IPS-15b (cell line): ENCODE measurements at regions not wholly inside any gene's neighbourhood (a gene's known extent, or its start where the extent isn't known, plus 50 kb on each side); places are given as distances from the start of the nearest gene placed in this dataset.
A peak's percentile ranks its signal among the peaks of the same experiment; 100 is the strongest.

Experiments
- H3K27me3 ChIP-seq: one replicate; pipeline ENCODE4 v1.6.1; 2013; ENCODE audit warnings: low read length; ENCODE audit not compliant: control insufficient read depth, insufficient read depth
- H3K36me3 ChIP-seq: one replicate; pipeline ENCODE4 v1.6.1; 2013; ENCODE audit warnings: low read length; ENCODE audit not compliant: control insufficient read depth, insufficient read depth
- H3K4me1 ChIP-seq: one replicate; pipeline ENCODE4 v1.6.1; 2013; ENCODE audit warnings: mild to moderate bottlenecking, low read length; ENCODE audit not compliant: control insufficient read depth, insufficient read depth
- H3K4me3 ChIP-seq: one replicate; pipeline ENCODE4 v1.5.1; 2013; ENCODE audit warnings: low read depth, low read length
- H3K9ac ChIP-seq: one replicate; pipeline ENCODE4 v1.6.1; 2013; ENCODE audit warnings: low read depth, mild to moderate bottlenecking, low read length
- H3K9me3 ChIP-seq: one replicate; pipeline ENCODE4 v1.6.1; 2013; ENCODE audit warnings: mild to moderate bottlenecking, low read length; ENCODE audit not compliant: control insufficient read depth, insufficient read depth

DNA sequence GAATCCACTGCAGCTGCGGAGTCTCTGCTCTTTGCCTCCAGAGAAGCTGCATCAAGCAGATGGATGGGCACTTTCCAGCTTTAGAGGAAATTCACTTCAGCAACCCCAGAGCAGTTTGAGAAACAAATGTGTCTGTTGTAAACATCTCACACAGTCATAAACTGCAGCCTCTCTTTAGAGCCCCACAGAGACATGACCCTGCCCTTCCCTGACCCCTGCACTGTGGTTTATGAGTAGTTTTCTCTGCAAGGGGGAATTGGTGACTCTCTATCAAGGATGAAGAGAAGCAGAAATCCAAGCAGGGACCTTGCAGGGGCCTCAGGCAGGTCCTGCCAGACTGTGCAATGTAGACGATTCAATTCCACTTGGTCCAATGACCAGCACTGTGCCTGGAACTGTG is 160.2 kb downstream of the SH2D4B start:
- Histone ChIP-seq H3K27me3 (no peaks in the 10 kb centered on the region), H3K9ac (no peak overlapping the region), H3K36me3 (no peaks in the 10 kb centered on the region), H3K4me3 (no peak overlapping the region), H3K9me3 (no peaks in the 10 kb centered on the region), H3K4me1 (no peaks in the 10 kb centered on the region)

GRCh38 chr10:80699602-80700039 is 161.9 kb downstream of the SH2D4B start:
- H3K4me3 ChIP-seq = no peak overlapping the region
- no peaks in the 10 kb centered on the region for H3K27me3 ChIP-seq
- no peaks in the 10 kb centered on the region for H3K4me1 ChIP-seq

GRCh38 chr10:80700252-80700651 is 162.6 kb downstream of the SH2D4B start:
- H3K27me3 ChIP-seq = no peaks in the 10 kb centered on the region
- no peaks in the 10 kb centered on the region for H3K4me1 ChIP-seq
- H3K9ac ChIP-seq = no peak overlapping the region
- H3K36me3 ChIP-seq = no peaks in the 10 kb centered on the region
- no peaks in the 10 kb centered on the region for H3K9me3 ChIP-seq
- no peak overlapping the region for H3K4me3 ChIP-seq

More at GRCh38 chr10:80699602-80700039, 161.9 kb downstream of the SH2D4B start:
- Histone ChIP-seq H3K36me3 (no peaks in the 10 kb centered on the region), H3K9me3 (no peaks in the 10 kb centered on the region), H3K9ac (peak overlapping the region; percentile 47)

- Histone ChIP-seq H3K36me3 (no peaks in the 10 kb centered on the region), H3K4me1 (no peaks in the 10 kb centered on the region), H3K27me3 (no peaks in the 10 kb centered on the region), H3K4me3 (no peak overlapping the region), H3K9ac (no peak overlapping the region), H3K9me3 (no peaks in the 10 kb centered on the region)
These were observed 163.2 kb downstream of the SH2D4B start for GRCh38 chr10:80700760-80701444.

- no peak overlapping the region for H3K4me3 ChIP-seq
- H3K27me3 ChIP-seq = no peaks in the 10 kb centered on the region
- no peaks in the 10 kb centered on the region for H3K9me3 ChIP-seq
- H3K36me3 ChIP-seq = no peaks in the 10 kb centered on the region
- H3K4me1 ChIP-seq = no peaks in the 10 kb centered on the region
- H3K9ac ChIP-seq = no peak overlapping the region
These were observed 164.0 kb downstream of the SH2D4B start for GRCh38 chr10:80701706-80702105.

- no peaks in the 10 kb centered on the region for H3K27me3 ChIP-seq
These were observed 164.4 kb downstream of the SH2D4B start for GRCh38 chr10:80702143-80702542.

DNA sequence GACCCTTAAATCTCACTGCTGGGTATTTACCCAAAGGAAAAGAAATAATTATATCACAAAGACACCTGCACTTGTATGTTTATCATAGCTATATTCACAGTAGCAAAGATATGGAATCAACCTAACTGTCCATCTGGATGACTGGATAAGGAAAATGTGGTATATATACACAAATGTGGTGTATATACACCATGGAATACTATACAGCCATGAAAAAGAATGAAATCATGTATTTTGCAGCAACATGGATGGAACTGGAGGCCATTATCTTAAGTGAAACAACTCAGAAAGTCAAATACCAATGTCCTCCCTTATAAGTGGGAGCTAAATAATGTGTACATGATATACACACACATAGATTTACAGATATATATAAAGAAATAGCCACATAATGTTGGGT is 168.2 kb downstream of the SH2D4B start:
- no peaks in the 10 kb centered on the region for H3K9me3 ChIP-seq
- H3K27me3 ChIP-seq = no peaks in the 10 kb centered on the region
- H3K4me3 ChIP-seq = no peak overlapping the region
- H3K4me1 ChIP-seq = peaks cover 2% of the 10 kb centered on the region
- H3K36me3 ChIP-seq = no peaks in the 10 kb centered on the region
- no peak overlapping the region for H3K9ac ChIP-seq

More at GRCh38 chr10:80702143-80702542, 164.4 kb downstream of the SH2D4B start:
- Histone ChIP-seq H3K36me3 (no peaks in the 10 kb centered on the region), H3K9ac (no peak overlapping the region), H3K9me3 (no peaks in the 10 kb centered on the region), H3K4me1 (peaks cover under 1% of the 10 kb centered on the region), H3K4me3 (no peak overlapping the region)

DNA sequence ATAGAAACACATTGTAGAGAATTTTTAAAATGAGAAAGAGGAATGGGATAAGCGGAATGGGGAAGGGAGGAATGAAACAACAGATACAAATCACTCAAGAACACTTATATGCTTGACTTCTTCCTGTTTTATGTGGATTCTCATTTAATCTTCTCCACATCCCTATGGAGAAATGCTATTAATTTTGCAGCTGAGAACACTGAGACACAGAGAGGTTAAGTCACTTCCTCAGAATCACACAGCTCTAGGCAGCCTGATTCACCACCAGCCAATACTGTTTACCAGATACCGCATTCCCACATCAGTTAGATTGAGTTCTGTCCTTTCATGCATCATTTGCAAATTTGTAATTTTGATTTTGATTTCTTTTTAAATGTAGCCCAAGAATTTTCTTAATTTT is 170.5 kb downstream of the SH2D4B start:
- no peaks in the 10 kb centered on the region for H3K27me3 ChIP-seq
- peaks cover 2% of the 10 kb centered on the region for H3K4me1 ChIP-seq
- H3K9me3 ChIP-seq = no peaks in the 10 kb centered on the region
- H3K36me3 ChIP-seq = no peaks in the 10 kb centered on the region
- no peak overlapping the region for H3K9ac ChIP-seq
- no peak overlapping the region for H3K4me3 ChIP-seq

DNA sequence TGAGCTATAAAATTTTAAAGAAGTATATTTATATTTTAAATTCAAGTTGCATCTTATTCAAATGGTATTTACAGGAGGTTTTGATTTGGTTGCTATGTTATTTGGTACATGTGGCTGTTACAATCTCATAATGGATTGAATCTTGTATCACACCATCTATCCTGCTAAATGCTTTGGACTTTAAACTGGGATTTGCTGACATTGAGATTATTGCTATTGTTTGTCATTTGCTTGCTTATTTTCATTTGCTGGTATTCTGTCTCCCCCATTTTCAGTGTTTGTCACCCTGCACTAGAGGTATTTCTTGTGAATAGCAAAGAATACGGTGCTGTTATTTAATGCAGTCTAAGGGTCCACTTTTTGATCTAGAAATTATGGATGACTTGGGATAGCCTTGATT is 171.1 kb downstream of the SH2D4B start:
- Histone ChIP-seq H3K27me3 (no peaks in the 10 kb centered on the region), H3K9ac (no peak overlapping the region), H3K9me3 (no peaks in the 10 kb centered on the region)

GRCh38 chr10:80709866-80710265 is 172.2 kb downstream of the SH2D4B start:
- Histone ChIP-seq H3K9me3 (no peaks in the 10 kb centered on the region), H3K9ac (no peak overlapping the region), H3K36me3 (no peaks in the 10 kb centered on the region), H3K4me1 (peaks cover 2% of the 10 kb centered on the region), H3K4me3 (no peak overlapping the region), H3K27me3 (no peaks in the 10 kb centered on the region)

More for the DNA sequence above, 171.1 kb downstream of the SH2D4B start:
- Histone ChIP-seq H3K36me3 (no peaks in the 10 kb centered on the region), H3K4me3 (no peak overlapping the region), H3K4me1 (peaks cover 2% of the 10 kb centered on the region)

DNA sequence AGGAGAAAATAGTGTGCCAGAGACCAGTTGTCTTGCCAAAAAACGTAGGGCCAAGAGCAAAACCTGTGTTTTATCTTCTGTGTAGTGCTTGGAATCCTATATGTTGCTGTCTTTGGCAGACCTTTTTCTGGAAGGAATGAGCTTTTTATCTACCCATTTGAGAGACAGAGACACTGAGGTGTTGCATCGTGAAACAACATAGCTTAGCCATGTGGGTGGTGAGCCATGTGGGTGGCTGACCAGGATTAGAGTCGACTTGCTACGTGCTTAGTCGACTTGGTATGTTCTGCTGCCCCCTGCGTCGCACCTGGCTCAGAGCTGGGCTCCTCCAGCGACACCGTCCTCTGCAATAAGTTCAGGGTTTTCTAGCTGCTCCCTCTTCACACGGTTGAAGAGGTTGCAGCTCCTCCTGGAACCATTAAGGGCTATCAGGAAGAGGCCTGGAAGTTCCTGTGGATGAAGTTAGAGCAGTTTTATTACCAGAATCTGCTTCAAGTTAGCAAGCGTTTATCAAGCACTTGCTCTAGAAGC is 175.8 kb downstream of the SH2D4B start:
- Histone ChIP-seq H3K4me1 (no peaks in the 10 kb centered on the region), H3K4me3 (no peak overlapping the region), H3K36me3 (no peaks in the 10 kb centered on the region), H3K27me3 (no peaks in the 10 kb centered on the region), H3K9ac (no peak overlapping the region), H3K9me3 (no peaks in the 10 kb centered on the region)

DNA sequence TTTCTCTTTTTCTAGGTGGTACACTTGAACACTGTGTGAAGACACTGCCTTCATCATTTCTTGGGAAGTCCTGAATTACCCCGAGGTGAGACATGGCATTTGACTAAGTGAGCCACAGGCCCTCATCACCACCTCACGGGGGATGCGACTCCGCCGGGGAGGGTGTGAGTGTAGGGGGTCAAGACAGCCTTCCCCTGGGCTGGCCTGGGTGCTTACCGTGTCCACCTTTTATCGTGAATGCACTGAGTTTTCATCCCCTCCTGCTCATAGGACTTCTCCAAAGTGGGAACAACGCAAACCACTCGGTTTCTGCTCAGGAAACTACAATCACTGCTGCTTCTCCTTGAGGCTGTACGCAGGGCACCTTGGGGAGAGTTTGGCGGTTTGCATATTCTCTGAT is 176.9 kb downstream of the SH2D4B start:
- no peaks in the 10 kb centered on the region for H3K36me3 ChIP-seq
- H3K9me3 ChIP-seq = no peaks in the 10 kb centered on the region
- H3K4me3 ChIP-seq = no peak overlapping the region
- no peaks in the 10 kb centered on the region for H3K27me3 ChIP-seq
- H3K9ac ChIP-seq = no peak overlapping the region
- no peaks in the 10 kb centered on the region for H3K4me1 ChIP-seq
